Left ventricle myocardium inferior (tissue), 1 donor: ENCODE measurements at regions not wholly inside any gene's neighbourhood (a gene's known extent, or its start where the extent isn't known, plus 50 kb on each side); places are given as distances from the start of the nearest gene placed in this dataset.
"Not testable (repeated sequence)": the region's sequence is repeated elsewhere in the genome, so short reads cannot be mapped to it uniquely, and the experiment has no call there.

Experiments
- DNase-seq: peaks from one replicate; pipeline ENCODE4 v3.0.0-alpha.2; 2020
- H3K27ac ChIP-seq: fragments of 200-600 bp; replicated peaks from 2 replicates; pipeline ENCODE4 v1.8.0; 2021
- H3K27me3 ChIP-seq: fragments of 200-600 bp; 2 replicates; pipeline ENCODE4 v1.8.0; 2021; ENCODE audit warnings: low read depth
- H3K36me3 ChIP-seq: fragments of 200-600 bp; 2 replicates; pipeline ENCODE4 v1.8.0; 2021
- H3K4me1 ChIP-seq: fragments of 200-600 bp; 2 replicates; pipeline ENCODE4 v1.8.0; 2021
- H3K4me3 ChIP-seq: fragments of 200-600 bp; 2 replicates; pipeline ENCODE4 v1.8.0; 2021; ENCODE audit warnings: mild to moderate bottlenecking, moderate library complexity
- H3K9me3 ChIP-seq: fragments of 200-600 bp; replicated peaks from 2 replicates; pipeline ENCODE4 v1.8.0; 2021
- intact Hi-C: fragments of 100-400 bp; cut with micrococcal nuclease; formaldehyde crosslinking; loops from one replicate; pipeline ENCODE4 v1.11.0; 2022
- TF ChIP-seq, protein P1 (sequence below): fragments of 200-600 bp; IDR thresholded peaks from 2 replicates; pipeline ENCODE4 v1.8.0; 2021; ENCODE audit warnings: antibody characterized with exemption, mild to moderate bottlenecking, borderline replicate concordance
- donor health status: DM: no; HTN: yes; CAD: no; lungs with severe emphysema.

DNA sequence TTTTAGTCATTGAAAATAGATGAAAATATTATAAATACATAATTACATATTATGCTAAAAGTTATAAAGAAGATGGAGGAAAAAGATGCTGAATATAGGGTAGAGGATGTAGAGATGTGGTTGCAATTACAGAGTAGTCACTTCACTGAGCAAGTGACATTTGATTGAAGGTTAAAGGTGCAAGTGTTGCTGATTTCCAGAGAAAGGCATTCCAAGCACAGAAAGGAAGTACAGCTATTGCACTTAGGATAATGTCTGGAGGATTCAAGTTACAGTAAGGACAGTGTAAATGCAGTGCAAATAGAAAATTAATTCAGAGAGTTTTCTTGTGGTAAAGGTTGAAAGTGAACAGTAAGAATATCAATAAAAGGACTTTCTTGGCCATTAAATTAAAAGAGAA lies 1721.8 kb downstream of the PCDH9 start:
- DNase-seq: no peak
- H3K4me3 ChIP-seq: no peak overlapping the region
- intact Hi-C loops: no loop called here
- no peaks in the 10 kb centered on the region for H3K27me3 ChIP-seq
- no peaks in the 10 kb centered on the region for H3K36me3 ChIP-seq
- H3K27ac ChIP-seq: no peak overlapping the region
- peaks cover 19% of the 10 kb centered on the region for H3K9me3 ChIP-seq
- TF ChIP-seq, protein P1, sequence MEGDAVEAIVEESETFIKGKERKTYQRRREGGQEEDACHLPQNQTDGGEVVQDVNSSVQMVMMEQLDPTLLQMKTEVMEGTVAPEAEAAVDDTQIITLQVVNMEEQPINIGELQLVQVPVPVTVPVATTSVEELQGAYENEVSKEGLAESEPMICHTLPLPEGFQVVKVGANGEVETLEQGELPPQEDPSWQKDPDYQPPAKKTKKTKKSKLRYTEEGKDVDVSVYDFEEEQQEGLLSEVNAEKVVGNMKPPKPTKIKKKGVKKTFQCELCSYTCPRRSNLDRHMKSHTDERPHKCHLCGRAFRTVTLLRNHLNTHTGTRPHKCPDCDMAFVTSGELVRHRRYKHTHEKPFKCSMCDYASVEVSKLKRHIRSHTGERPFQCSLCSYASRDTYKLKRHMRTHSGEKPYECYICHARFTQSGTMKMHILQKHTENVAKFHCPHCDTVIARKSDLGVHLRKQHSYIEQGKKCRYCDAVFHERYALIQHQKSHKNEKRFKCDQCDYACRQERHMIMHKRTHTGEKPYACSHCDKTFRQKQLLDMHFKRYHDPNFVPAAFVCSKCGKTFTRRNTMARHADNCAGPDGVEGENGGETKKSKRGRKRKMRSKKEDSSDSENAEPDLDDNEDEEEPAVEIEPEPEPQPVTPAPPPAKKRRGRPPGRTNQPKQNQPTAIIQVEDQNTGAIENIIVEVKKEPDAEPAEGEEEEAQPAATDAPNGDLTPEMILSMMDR: no peak
- no peaks in the 10 kb centered on the region for H3K4me1 ChIP-seq

DNA sequence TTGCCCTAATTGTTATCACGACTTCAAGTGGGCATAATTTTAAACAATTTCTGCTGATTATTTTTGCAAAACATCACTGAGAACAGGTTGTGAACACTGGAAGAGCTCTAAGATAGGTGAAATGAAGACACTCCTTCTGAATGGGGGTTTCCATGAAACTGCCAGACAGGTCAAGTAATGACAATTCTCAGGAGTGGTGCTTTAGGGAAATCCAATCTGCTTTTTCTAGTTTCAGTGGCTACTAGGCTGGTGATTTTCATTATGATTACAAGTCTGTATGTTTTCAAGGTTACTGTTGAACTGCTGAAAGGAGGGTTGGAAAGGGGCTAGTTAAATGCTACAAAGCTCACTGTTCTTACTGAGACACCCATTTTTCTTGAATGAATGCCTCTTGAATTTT lies 1724.2 kb downstream of the PCDH9 start:
- Histone ChIP-seq H3K36me3 (no peaks in the 10 kb centered on the region), H3K4me3 (no peak overlapping the region), H3K4me1 (no peaks in the 10 kb centered on the region), H3K27ac (no peak overlapping the region), H3K9me3 (peaks cover 30% of the 10 kb centered on the region), H3K27me3 (no peaks in the 10 kb centered on the region)
- TF ChIP-seq, protein P1: no peak
- intact Hi-C loops: no loop called here
- DNase-seq: no peak

DNA sequence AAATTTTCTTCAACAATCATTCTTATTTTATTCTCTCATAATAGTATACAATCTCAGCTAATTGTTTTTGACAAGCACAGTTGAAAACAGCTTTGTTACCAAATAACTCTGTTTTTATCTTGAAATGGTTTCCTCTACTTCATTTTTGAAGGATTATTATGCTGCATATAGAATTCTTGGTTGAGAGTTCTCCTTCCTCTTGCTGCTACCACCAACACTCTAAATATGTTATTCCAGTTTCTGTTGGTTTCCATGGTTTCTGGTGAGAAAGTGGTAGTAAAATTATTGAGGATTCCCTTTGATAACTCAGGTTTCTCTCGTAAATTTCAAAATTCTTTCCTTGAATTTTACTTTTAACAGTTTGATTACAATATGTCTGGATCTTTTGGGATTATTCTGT lies 1725.9 kb downstream of the PCDH9 start:
- no peak overlapping the region for H3K27ac ChIP-seq
- peaks cover 30% of the 10 kb centered on the region for H3K9me3 ChIP-seq
- TF ChIP-seq, protein P1: no peak
- intact Hi-C loops: no loop called here
- H3K36me3 ChIP-seq: no peaks in the 10 kb centered on the region
- no peaks in the 10 kb centered on the region for H3K27me3 ChIP-seq
- DNase-seq: no peak
- H3K4me1 ChIP-seq: no peaks in the 10 kb centered on the region
- H3K4me3 ChIP-seq: no peak overlapping the region

- DNase-seq: no peak
These were observed 1729.7 kb downstream of the PCDH9 start for GRCh38 chr13:65500481-65500880.

GRCh38 chr13:65499256-65499655 lies 1730.9 kb downstream of the PCDH9 start:
- H3K36me3 ChIP-seq: no peaks in the 10 kb centered on the region
- TF ChIP-seq, protein P1: no peak
- H3K9me3 ChIP-seq: peaks cover 20% of the 10 kb centered on the region
- no peak overlapping the region for H3K4me3 ChIP-seq
- H3K27me3 ChIP-seq: no peaks in the 10 kb centered on the region
- no peaks in the 10 kb centered on the region for H3K4me1 ChIP-seq
- no peak overlapping the region for H3K27ac ChIP-seq
- intact Hi-C loops: no loop called here
- no peak for DNase-seq

More at GRCh38 chr13:65500481-65500880, 1729.7 kb downstream of the PCDH9 start:
- intact Hi-C loops: no loop called here
- no peaks in the 10 kb centered on the region for H3K4me1 ChIP-seq
- no peak overlapping the region for H3K27ac ChIP-seq
- no peaks in the 10 kb centered on the region for H3K36me3 ChIP-seq
- no peaks in the 10 kb centered on the region for H3K27me3 ChIP-seq
- peaks cover 30% of the 10 kb centered on the region for H3K9me3 ChIP-seq
- no peak overlapping the region for H3K4me3 ChIP-seq
- TF ChIP-seq, protein P1: no peak

DNA sequence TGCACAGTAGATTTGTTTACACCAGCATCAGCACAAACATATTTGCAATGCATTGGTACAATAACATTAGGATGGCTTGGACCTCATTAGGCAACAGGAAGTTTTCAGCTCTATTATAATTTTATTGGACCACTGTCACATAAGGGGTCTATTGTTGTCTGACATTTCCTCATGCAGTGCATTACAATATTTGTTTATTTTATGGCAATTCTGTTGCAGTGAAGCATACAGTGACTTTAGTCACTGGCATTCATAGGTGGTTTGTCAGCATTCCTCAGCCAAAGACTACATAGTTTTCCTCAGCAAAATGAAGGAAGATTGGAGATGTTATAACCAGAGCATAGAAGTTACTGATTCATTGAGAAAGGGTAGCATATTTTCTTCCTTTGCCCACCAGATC lies 1732.9 kb downstream of the PCDH9 start:
- H3K36me3 ChIP-seq: no peaks in the 10 kb centered on the region

GRCh38 chr13:65490725-65491124 lies 1739.4 kb downstream of the PCDH9 start:
- DNase-seq, H3K36me3 ChIP-seq, H3K4me1 ChIP-seq, H3K9me3 ChIP-seq, intact Hi-C loops, H3K4me3 ChIP-seq, H3K27me3 ChIP-seq, H3K27ac ChIP-seq: not testable (repeated sequence)

More for the DNA sequence above, 1732.9 kb downstream of the PCDH9 start:
- TF ChIP-seq, protein P1: no peak
- H3K27ac ChIP-seq: no peak overlapping the region
- no peak for DNase-seq
- H3K9me3 ChIP-seq: peaks cover 6% of the 10 kb centered on the region
- H3K27me3 ChIP-seq: no peaks in the 10 kb centered on the region
- no peaks in the 10 kb centered on the region for H3K4me1 ChIP-seq
- H3K4me3 ChIP-seq: no peak overlapping the region
- intact Hi-C loops: no loop called here
